Endothelial cell of umbilical vein (primary cell): ENCODE measurements at regions not wholly inside any gene's neighbourhood (a gene's known extent, or its start where the extent isn't known, plus 50 kb on each side); places are given as distances from the start of the nearest gene placed in this dataset.

Experiments used
- BruUV-seq: library from RNA; stranded (reverse); fragments of 400-500 nt; replicated peaks from 2 replicates; lab custom pipeline; 2021; lab: Mats Ljungman, UMichigan
- CTCF ChIA-PET: fragments of 300-600, 350-600 bp; sonication (Branson Sonifier 250); formaldehyde crosslinking; loops from one replicate; lab custom pipeline; 2021; ENCODE audit warnings: antibody characterized with exemption, inconsistent platforms; lab: Charles Lee
- POLR2A ChIA-PET: fragments of 300-600, 350-600 bp; sonication (Branson Sonifier 250); formaldehyde crosslinking; loops from one replicate; lab custom pipeline; 2021; ENCODE audit warnings: antibody characterized with exemption, inconsistent platforms; lab: Charles Lee
- DNase-seq: peaks from one replicate; pipeline ENCODE4 v3.0.0-alpha.2; 2011; ENCODE audit warnings: low read depth, low spot score
- FAIRE-seq: peaks from 2 replicates; lab custom pipeline; 2011; peaks lifted over from hg19 to GRCh38; lab: Jason Lieb, UNC
- H2AFZ ChIP-seq: 2 replicates; pipeline ENCODE4 v1.6.0; 2012; ENCODE audit warnings: low read depth, low read length, control low read depth, inconsistent platforms
- H3K27ac ChIP-seq: 2 replicates; pipeline ENCODE4 v1.5.1; 2011; ENCODE audit warnings: low read depth, mild to moderate bottlenecking, control low read depth, low read length, moderate library complexity; ENCODE audit not compliant: insufficient read depth
- H3K27me3 ChIP-seq, 2 experiments: 2 replicates each; pipeline versions ENCODE4 v1.6.0 to v1.6.1; 2011; ENCODE audit warnings: low read length in 2 of 2, mixed read lengths in 1 of 2; ENCODE audit not compliant: control insufficient read depth in 2 of 2, insufficient read depth in 2 of 2
- H3K36me3 ChIP-seq, 2 experiments: 2 replicates in 1 of 2; 3 replicates in 1 of 2; pipeline ENCODE4 v1.5.1; 2011; ENCODE audit warnings: low read length in 2 of 2, mild to moderate bottlenecking in 1 of 2, moderate library complexity in 1 of 2; ENCODE audit not compliant: control insufficient read depth in 2 of 2, insufficient read depth in 2 of 2; ENCODE audit errors: extremely low read depth in 1 of 2
- H3K4me1 ChIP-seq: 3 replicates; pipeline ENCODE4 v1.5.1; 2011; ENCODE audit warnings: mild to moderate bottlenecking, low read length; ENCODE audit not compliant: control insufficient read depth, insufficient read depth; ENCODE audit errors: extremely low read depth
- H3K4me2 ChIP-seq: 2 replicates; pipeline ENCODE4 v1.6.1; 2011; ENCODE audit warnings: low read length, control low read depth, mixed read lengths; ENCODE audit not compliant: insufficient read depth
- H3K4me3 ChIP-seq, 3 experiments: fragments of 200-600 bp in 1 of 3; sonication (generic), shearing (Covaris generic) in 1 of 3; replicated peaks in 1 of 3; 2 replicates each; pipeline ENCODE4 v1.5.1; 2011 to 2016; ENCODE audit warnings: control low read depth in 3 of 3, low read length in 3 of 3, mild to moderate bottlenecking in 2 of 3, inconsistent platforms in 1 of 3, low read depth in 1 of 3, moderate library complexity in 1 of 3; ENCODE audit not compliant: insufficient read depth in 1 of 3
- H3K79me2 ChIP-seq: 2 replicates; pipeline ENCODE4 v1.6.0; 2012; ENCODE audit warnings: low read length, inconsistent platforms; ENCODE audit not compliant: control insufficient read depth, insufficient read depth
- H3K9ac ChIP-seq: replicated peaks from 2 replicates; pipeline ENCODE3; 2011; ENCODE audit warnings: low read length, control low read depth; ENCODE audit not compliant: insufficient read depth; ENCODE audit errors: extremely low read depth
- H3K9me1 ChIP-seq: replicated peaks from 3 replicates; pipeline ENCODE4 v1.6.0; 2011; ENCODE audit warnings: mild to moderate bottlenecking, low read length; ENCODE audit not compliant: control insufficient read depth, insufficient read depth; ENCODE audit errors: extremely low read depth
- H3K9me3 ChIP-seq: replicated peaks from 2 replicates; pipeline ENCODE4 v1.5.1; 2012; ENCODE audit warnings: low read length, inconsistent platforms; ENCODE audit not compliant: control insufficient read depth, insufficient read depth
- H4K20me1 ChIP-seq: replicated peaks from 2 replicates; pipeline ENCODE3; 2011; ENCODE audit warnings: mild to moderate bottlenecking, low read length; ENCODE audit not compliant: control insufficient read depth, insufficient read depth; ENCODE audit errors: extremely low read depth
- EZH2 ChIP-seq: IDR thresholded peaks from 2 replicates; pipeline ENCODE4 v1.6.1; 2012; ENCODE audit warnings: borderline replicate concordance, low read depth, mild to moderate bottlenecking, moderate library complexity, low read length, inconsistent platforms; ENCODE audit not compliant: severe bottlenecking
- FOS ChIP-seq: IDR thresholded peaks from 2 replicates; pipeline ENCODE4 v1.6.1; 2011; ENCODE audit warnings: mild to moderate bottlenecking, low read length, moderate library complexity, borderline replicate concordance; ENCODE audit not compliant: insufficient read depth
- GATA2 ChIP-seq: IDR thresholded peaks from 2 replicates; pipeline ENCODE4 v1.7.0; 2011; ENCODE audit warnings: low read depth, mild to moderate bottlenecking, moderate library complexity, mixed read lengths, low read length; ENCODE audit not compliant: insufficient read length, insufficient read depth
- JUN ChIP-seq: IDR thresholded peaks from 2 replicates; pipeline ENCODE4 v1.6.1; 2011; ENCODE audit warnings: borderline replicate concordance, low read depth; ENCODE audit not compliant: insufficient read length, insufficient read depth
- MAX ChIP-seq: IDR thresholded peaks from 2 replicates; pipeline ENCODE4 v1.6.1; 2011; ENCODE audit not compliant: insufficient read depth, insufficient read length
- MYC ChIP-seq: IDR thresholded peaks from one replicate; pipeline ENCODE4 v1.6.1; 2011; ENCODE audit warnings: mild to moderate bottlenecking, low read depth, low read length
- POLR2A ChIP-seq: IDR thresholded peaks from 2 replicates; pipeline ENCODE4 v1.6.1; 2012; ENCODE audit warnings: low read depth, mild to moderate bottlenecking, control low read depth, low read length
- POLR2AphosphoS5 ChIP-seq: IDR thresholded peaks from 2 replicates; pipeline ENCODE4 v1.6.1; 2012; ENCODE audit warnings: low read depth, mild to moderate bottlenecking, control low read depth, low read length, moderate library complexity; ENCODE audit not compliant: insufficient read depth
- dilution Hi-C: fragments of 300-500 bp; cut with MboI; formaldehyde crosslinking; loops from one replicate; pipeline ENCODE4 v1.15.0; 2019; ENCODE audit warnings: low sequenced_read_pairs; ENCODE audit not compliant: extremely low pct_ligation_motif_present
- intact Hi-C: fragments of 100-400 bp; cut with micrococcal nuclease; formaldehyde crosslinking; loops from one replicate; pipeline ENCODE4 v1.10.0; 2022
- TF ChIP-seq, protein P1 (sequence below), 2 donors: IDR thresholded peaks; 1 replicate in 1 of 2; 2 replicates in 1 of 2; pipeline ENCODE4 v1.5.1; 2011; ENCODE audit warnings: low read length in 2 of 2, mild to moderate bottlenecking in 2 of 2, moderate library complexity in 2 of 2, control low read depth in 1 of 2, inconsistent platforms in 1 of 2, low read depth in 1 of 2; ENCODE audit not compliant: insufficient read depth in 1 of 2; ENCODE audit errors: extremely low read depth in 1 of 2

DNA sequence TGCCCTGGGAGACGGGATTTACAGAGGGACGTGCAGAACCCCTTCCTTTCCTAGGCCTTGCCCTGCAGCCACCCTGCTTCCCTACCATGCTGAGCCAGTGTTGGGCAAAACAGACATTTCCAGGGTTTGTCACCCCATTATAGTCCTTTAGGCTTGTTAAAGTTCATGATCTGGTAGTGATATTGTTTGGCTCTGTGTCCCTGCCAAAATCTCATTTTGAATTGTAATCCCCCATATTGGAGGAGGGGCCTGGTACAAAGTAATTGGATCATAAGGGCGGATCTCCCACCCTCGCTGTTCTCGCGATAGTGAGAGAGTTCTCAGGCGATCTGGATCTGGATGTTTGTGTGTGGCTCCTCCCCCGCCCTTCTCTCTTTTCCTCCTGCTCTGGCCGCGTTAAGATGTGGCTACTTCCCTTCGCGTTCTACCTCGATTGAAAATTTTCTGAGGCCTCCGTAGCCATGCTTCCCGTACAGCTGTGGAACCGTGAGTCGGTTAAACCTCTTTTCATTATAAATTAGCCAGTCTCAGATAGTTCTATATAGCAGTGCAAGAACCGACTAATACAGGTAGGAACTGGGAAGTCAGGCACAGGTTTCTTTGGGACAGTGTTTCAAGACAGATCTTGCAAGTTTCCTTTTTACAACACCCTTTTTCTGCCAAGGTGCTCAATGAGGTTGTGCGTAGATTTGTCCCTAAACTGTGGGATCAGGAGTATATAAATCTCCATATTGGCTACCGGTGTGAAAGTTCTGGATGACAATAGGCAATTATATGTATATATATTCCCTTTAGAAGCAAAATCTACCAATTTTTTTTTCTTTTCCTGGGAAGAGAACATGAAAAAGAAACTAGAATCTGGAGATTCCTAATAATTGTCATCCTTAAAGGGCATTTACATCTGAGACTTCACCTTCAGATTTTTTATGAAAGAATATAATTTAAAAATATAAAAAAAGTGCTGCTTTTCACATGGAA lies 152.1 kb downstream of the SAMD5 start:
- H3K4me1 ChIP-seq: no peaks in the 10 kb centered on the region
- H3K79me2 ChIP-seq: no peaks in the 10 kb centered on the region
- H3K27ac ChIP-seq: no peak overlapping the region
- DNase-seq (no peak), FAIRE-seq (no peak)
- H2AFZ ChIP-seq: no peak overlapping the region
- H3K9me3 ChIP-seq: no peaks in the 10 kb centered on the region
- H3K36me3 ChIP-seq: no peaks in the 10 kb centered on the region
- no peak overlapping the region for H3K4me2 ChIP-seq
- ChIA-PET CTCF (no interaction called here), POLR2A (no interaction called here)
- no peak overlapping the region for H3K4me3 ChIP-seq
- no peaks in the 10 kb centered on the region for H4K20me1 ChIP-seq
- intact Hi-C loops: no loop called here
- no peak for TF ChIP-seq POLR2A
- TF ChIP-seq, protein P1, sequence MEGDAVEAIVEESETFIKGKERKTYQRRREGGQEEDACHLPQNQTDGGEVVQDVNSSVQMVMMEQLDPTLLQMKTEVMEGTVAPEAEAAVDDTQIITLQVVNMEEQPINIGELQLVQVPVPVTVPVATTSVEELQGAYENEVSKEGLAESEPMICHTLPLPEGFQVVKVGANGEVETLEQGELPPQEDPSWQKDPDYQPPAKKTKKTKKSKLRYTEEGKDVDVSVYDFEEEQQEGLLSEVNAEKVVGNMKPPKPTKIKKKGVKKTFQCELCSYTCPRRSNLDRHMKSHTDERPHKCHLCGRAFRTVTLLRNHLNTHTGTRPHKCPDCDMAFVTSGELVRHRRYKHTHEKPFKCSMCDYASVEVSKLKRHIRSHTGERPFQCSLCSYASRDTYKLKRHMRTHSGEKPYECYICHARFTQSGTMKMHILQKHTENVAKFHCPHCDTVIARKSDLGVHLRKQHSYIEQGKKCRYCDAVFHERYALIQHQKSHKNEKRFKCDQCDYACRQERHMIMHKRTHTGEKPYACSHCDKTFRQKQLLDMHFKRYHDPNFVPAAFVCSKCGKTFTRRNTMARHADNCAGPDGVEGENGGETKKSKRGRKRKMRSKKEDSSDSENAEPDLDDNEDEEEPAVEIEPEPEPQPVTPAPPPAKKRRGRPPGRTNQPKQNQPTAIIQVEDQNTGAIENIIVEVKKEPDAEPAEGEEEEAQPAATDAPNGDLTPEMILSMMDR (IDR thresholded peaks at IDR 0.05; ENCODE audit: extremely low read depth in 1 of 2, insufficient read depth in 1 of 2, low read depth in 1 of 2, low read length in 2 of 2): no peak
- TF ChIP-seq POLR2AphosphoS5: no peak
- no peak for TF ChIP-seq GATA2
- TF ChIP-seq EZH2: no peak
- TF ChIP-seq JUN: no peak
- no peak for TF ChIP-seq FOS
- TF ChIP-seq MAX: no peak
- TF ChIP-seq MYC: no peak
- H3K9me1 ChIP-seq: no peaks in the 10 kb centered on the region
- dilution Hi-C loops: no loop called here
- BruUV-seq: no TSS peak
- no peaks in the 10 kb centered on the region for H3K27me3 ChIP-seq
- no peak overlapping the region for H3K9ac ChIP-seq
